ENCODE measurements at regions not wholly inside any gene's neighbourhood (a gene's known extent, or its start where the extent isn't known, plus 50 kb on each side); places are given as distances from the start of the nearest gene placed in this dataset.

DNA sequence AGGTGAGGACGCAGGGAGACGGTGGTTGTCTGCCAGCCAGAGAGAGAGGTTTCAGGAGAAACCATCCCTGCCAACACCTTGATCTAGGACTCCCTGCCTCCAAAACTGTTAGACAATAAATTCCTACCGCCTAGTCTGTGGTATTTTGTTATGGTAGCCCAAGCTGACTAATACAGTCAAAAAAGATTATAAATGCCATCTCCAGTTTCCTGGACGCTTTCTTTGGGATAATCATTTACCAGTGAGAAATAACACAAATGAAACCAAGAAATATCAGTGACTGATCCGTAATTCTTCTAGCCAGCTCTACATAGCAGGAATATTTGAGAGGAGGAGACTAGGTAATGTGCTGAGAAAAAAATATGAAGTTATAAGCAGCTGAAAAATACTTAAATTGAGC lies 707.8 kb upstream of the LMCD1 start:
- no peak overlapping the region for H2BK5ac ChIP-seq (ENCODE audit: low read depth, low read length, poor library complexity)
- H2BK12ac ChIP-seq (ENCODE audit: low read length), result no peak overlapping the region
- H2AFZ ChIP-seq (ENCODE audit: insufficient read depth, low read length, poor library complexity), result no peak overlapping the region
- H3K79me2 ChIP-seq (ENCODE audit: control insufficient read depth, insufficient read depth, low read length, poor library complexity), result no peaks in the 10 kb centered on the region
- no peak overlapping the region for H3K4me2 ChIP-seq (ENCODE audit: low read length)
- no peak overlapping the region for H3K4me3 ChIP-seq (ENCODE audit: low read depth, low read length)
- DNase-seq, result no peak
- no peaks in the 10 kb centered on the region for H3K36me3 ChIP-seq (ENCODE audit: control insufficient read depth in 1 of 2, insufficient read depth in 2 of 2, low read length in 2 of 2)
- H3K9ac ChIP-seq (ENCODE audit: low read length), result no peak overlapping the region
- no peak overlapping the region for H3K4ac ChIP-seq (ENCODE audit: low read depth, low read length)
- no peak overlapping the region for H3K27ac ChIP-seq (ENCODE audit: low read depth, low read length)
- no peak overlapping the region for H4K91ac ChIP-seq (ENCODE audit: low read depth, low read length)
- H3K9me3 ChIP-seq (ENCODE audit: insufficient read depth, low read depth, low read length), result no peaks in the 10 kb centered on the region
- no peaks in the 10 kb centered on the region for H3K79me1 ChIP-seq (ENCODE audit: low read length)
- no peak overlapping the region for H2BK120ac ChIP-seq (ENCODE audit: insufficient read depth, low read length, poor library complexity)
- no CpG with 5 or more reads among the region's 5 CpGs for WGBS (ENCODE audit: extremely low coverage, insufficient coverage, insufficient read length)
- no peak overlapping the region for H2AK5ac ChIP-seq (ENCODE audit: low read length)
- H3K14ac ChIP-seq (ENCODE audit: low read length), result no peak overlapping the region
- H4K12ac ChIP-seq (ENCODE audit: low read depth, low read length), result no peak overlapping the region
- H3K4me1 ChIP-seq (ENCODE audit: control insufficient read depth in 1 of 2, insufficient read depth in 2 of 2, low read length in 2 of 2), result no peaks in the 10 kb centered on the region
- no peak overlapping the region for H4K8ac ChIP-seq (ENCODE audit: low read depth, low read length)
- H3K27me3 ChIP-seq (ENCODE audit: insufficient read depth, low read length), result no peaks in the 10 kb centered on the region
- no peak overlapping the region for H3K18ac ChIP-seq (ENCODE audit: low read length)
- no peak overlapping the region for H3K23ac ChIP-seq (ENCODE audit: low read length)

DNA sequence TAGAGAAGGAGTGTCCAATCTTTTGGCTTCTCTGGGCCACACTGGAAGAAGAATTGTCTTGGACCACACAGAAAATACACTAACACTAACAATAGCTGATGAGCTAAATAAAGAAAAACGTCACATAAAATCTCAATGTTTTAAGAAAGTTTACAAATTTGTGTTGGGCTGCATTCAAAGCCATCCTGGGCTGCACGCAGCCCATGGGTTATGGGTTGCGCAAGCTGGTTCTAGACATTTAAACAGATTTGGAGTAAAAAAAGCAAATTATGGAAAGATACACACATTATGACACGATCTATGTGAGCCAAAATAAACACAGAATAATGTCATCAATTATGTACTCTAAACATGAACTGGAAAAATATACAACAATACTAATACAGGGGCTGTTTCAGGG lies 703.3 kb upstream of the LMCD1 start:
- Histone ChIP-seq H2BK120ac (ENCODE audit: insufficient read depth, low read length, poor library complexity) (no peak overlapping the region), H3K27me3 (ENCODE audit: insufficient read depth, low read length) (no peaks in the 10 kb centered on the region), H3K9me3 (ENCODE audit: insufficient read depth, low read depth, low read length) (no peaks in the 10 kb centered on the region), H3K27ac (ENCODE audit: low read depth, low read length) (no peak overlapping the region), H2BK5ac (ENCODE audit: low read depth, low read length, poor library complexity) (no peak overlapping the region), H3K14ac (ENCODE audit: low read length) (no peak overlapping the region), H3K23ac (ENCODE audit: low read length) (no peak overlapping the region), H3K18ac (ENCODE audit: low read length) (no peak overlapping the region), H4K91ac (ENCODE audit: low read depth, low read length) (no peak overlapping the region), H3K79me2 (ENCODE audit: control insufficient read depth, insufficient read depth, low read length, poor library complexity) (no peaks in the 10 kb centered on the region), H3K4me3 (ENCODE audit: low read depth, low read length) (no peak overlapping the region), H3K4me2 (ENCODE audit: low read length) (no peak overlapping the region), H4K8ac (ENCODE audit: low read depth, low read length) (no peak overlapping the region), H2AK5ac (ENCODE audit: low read length) (no peak overlapping the region), H4K12ac (ENCODE audit: low read depth, low read length) (no peak overlapping the region), H2BK12ac (ENCODE audit: low read length) (no peak overlapping the region), H3K4me1 (ENCODE audit: control insufficient read depth in 1 of 2, insufficient read depth in 2 of 2, low read length in 2 of 2) (no peaks in the 10 kb centered on the region), H3K4ac (ENCODE audit: low read depth, low read length) (no peak overlapping the region), H3K9ac (ENCODE audit: low read length) (no peak overlapping the region), H2AFZ (ENCODE audit: insufficient read depth, low read length, poor library complexity) (no peak overlapping the region), H3K36me3 (ENCODE audit: control insufficient read depth in 1 of 2, insufficient read depth in 2 of 2, low read length in 2 of 2) (no peaks in the 10 kb centered on the region), H3K79me1 (ENCODE audit: low read length) (no peaks in the 10 kb centered on the region)
- no CpG with 5 or more reads among the region's 4 CpGs for whole genome bisulfite sequencing (ENCODE audit: extremely low coverage, insufficient coverage, insufficient read length)
- DNase-seq, result no peak

GRCh38 chr3:7800006-7800780 lies 701.4 kb upstream of the LMCD1 start:
- Histone ChIP-seq H4K8ac (ENCODE audit: low read depth, low read length) (no peak overlapping the region), H3K23ac (ENCODE audit: low read length) (no peak overlapping the region), H3K14ac (ENCODE audit: low read length) (no peak overlapping the region), H3K36me3 (ENCODE audit: control insufficient read depth in 1 of 2, insufficient read depth in 2 of 2, low read length in 2 of 2) (no peaks in the 10 kb centered on the region), H3K27me3 (ENCODE audit: insufficient read depth, low read length) (no peaks in the 10 kb centered on the region), H4K91ac (ENCODE audit: low read depth, low read length) (no peak overlapping the region), H2AFZ (ENCODE audit: insufficient read depth, low read length, poor library complexity) (no peak overlapping the region), H2BK120ac (ENCODE audit: insufficient read depth, low read length, poor library complexity) (no peak overlapping the region), H3K79me2 (ENCODE audit: control insufficient read depth, insufficient read depth, low read length, poor library complexity) (no peaks in the 10 kb centered on the region), H3K18ac (ENCODE audit: low read length) (no peak overlapping the region), H3K9me3 (ENCODE audit: insufficient read depth, low read depth, low read length) (no peaks in the 10 kb centered on the region), H4K12ac (ENCODE audit: low read depth, low read length) (no peak overlapping the region), H3K79me1 (ENCODE audit: low read length) (no peaks in the 10 kb centered on the region), H3K4me1 (ENCODE audit: control insufficient read depth in 1 of 2, insufficient read depth in 2 of 2, low read length in 2 of 2) (no peaks in the 10 kb centered on the region), H2BK5ac (ENCODE audit: low read depth, low read length, poor library complexity) (no peak overlapping the region), H2BK12ac (ENCODE audit: low read length) (no peak overlapping the region), H3K4ac (ENCODE audit: low read depth, low read length) (no peak overlapping the region), H3K9ac (ENCODE audit: low read length) (no peak overlapping the region), H3K4me3 (ENCODE audit: low read depth, low read length) (no peak overlapping the region), H2AK5ac (ENCODE audit: low read length) (no peak overlapping the region), H3K27ac (ENCODE audit: low read depth, low read length) (no peak overlapping the region), H3K4me2 (ENCODE audit: low read length) (no peak overlapping the region)
- WGBS (ENCODE audit: extremely low coverage, insufficient coverage, insufficient read length), result no CpG with 5 or more reads among the region's 4 CpGs
- peak in 1 of 2 donors; percentile 28 for DNase-seq

- H3K27me3 ChIP-seq (ENCODE audit: insufficient read depth, low read length), result no peaks in the 10 kb centered on the region
- no peak overlapping the region for H4K12ac ChIP-seq (ENCODE audit: low read depth, low read length)
- no peak overlapping the region for H3K4me2 ChIP-seq (ENCODE audit: low read length)
- no peaks in the 10 kb centered on the region for H3K79me1 ChIP-seq (ENCODE audit: low read length)
- H3K36me3 ChIP-seq (ENCODE audit: control insufficient read depth in 1 of 2, insufficient read depth in 2 of 2, low read length in 2 of 2), result no peaks in the 10 kb centered on the region
- no peak overlapping the region for H2AFZ ChIP-seq (ENCODE audit: insufficient read depth, low read length, poor library complexity)
- H3K9ac ChIP-seq (ENCODE audit: low read length), result no peak overlapping the region
- H3K14ac ChIP-seq (ENCODE audit: low read length), result no peak overlapping the region
- H3K79me2 ChIP-seq (ENCODE audit: control insufficient read depth, insufficient read depth, low read length, poor library complexity), result no peaks in the 10 kb centered on the region
- no peak overlapping the region for H3K27ac ChIP-seq (ENCODE audit: low read depth, low read length)
- H4K8ac ChIP-seq (ENCODE audit: low read depth, low read length), result no peak overlapping the region
- H3K4me1 ChIP-seq (ENCODE audit: control insufficient read depth in 1 of 2, insufficient read depth in 2 of 2, low read length in 2 of 2), result no peaks in the 10 kb centered on the region
- H4K91ac ChIP-seq (ENCODE audit: low read depth, low read length), result no peak overlapping the region
- H3K4ac ChIP-seq (ENCODE audit: low read depth, low read length), result no peak overlapping the region
- no peak overlapping the region for H3K18ac ChIP-seq (ENCODE audit: low read length)
- no peak overlapping the region for H3K23ac ChIP-seq (ENCODE audit: low read length)
- no peaks in the 10 kb centered on the region for H3K9me3 ChIP-seq (ENCODE audit: insufficient read depth, low read depth, low read length)
- no peak for DNase-seq
- no peak overlapping the region for H2BK120ac ChIP-seq (ENCODE audit: insufficient read depth, low read length, poor library complexity)
- H2BK12ac ChIP-seq (ENCODE audit: low read length), result no peak overlapping the region
- no peak overlapping the region for H2AK5ac ChIP-seq (ENCODE audit: low read length)
- H2BK5ac ChIP-seq (ENCODE audit: low read depth, low read length, poor library complexity), result no peak overlapping the region
- no peak overlapping the region for H3K4me3 ChIP-seq (ENCODE audit: low read depth, low read length)
- no CpG with 5 or more reads among the region's 3 CpGs for WGBS (ENCODE audit: extremely low coverage, insufficient coverage, insufficient read length)
These were observed 689.1 kb upstream of the LMCD1 start for GRCh38 chr3:7812490-7812889.

Measured in trophoblast cell (in vitro differentiated cells and primary cell).